HEK293T (cell line): ENCODE measurements at regions not wholly inside any gene's neighbourhood (a gene's known extent, or its start where the extent isn't known, plus 50 kb on each side); places are given as distances from the start of the nearest gene placed in this dataset.

Experiments
- BHLHE40 ChIP-seq: fragments of 450-650 bp; IDR thresholded peaks from 2 replicates; pipeline ENCODE4 v1.6.1; 2016; ENCODE audit warnings: mild to moderate bottlenecking, moderate library complexity, borderline replicate concordance
- FOXA1 ChIP-seq: fragments of 450-650 bp; IDR thresholded peaks from 2 replicates; pipeline ENCODE4 v1.6.1; 2016; ENCODE audit warnings: mild to moderate bottlenecking
- LEF1 ChIP-seq: fragments of 450-650 bp; IDR thresholded peaks from 2 replicates; pipeline ENCODE4 v1.6.1; 2017; ENCODE audit warnings: mild to moderate bottlenecking, borderline replicate concordance
- SUZ12 ChIP-seq: fragments of 450-650 bp; IDR thresholded peaks from 2 replicates; pipeline ENCODE4 v1.6.1; 2016; ENCODE audit warnings: mild to moderate bottlenecking
- TARDBP ChIP-seq: fragments of 450-650 bp; IDR thresholded peaks from 2 replicates; pipeline ENCODE4 v1.6.1; 2016

DNA sequence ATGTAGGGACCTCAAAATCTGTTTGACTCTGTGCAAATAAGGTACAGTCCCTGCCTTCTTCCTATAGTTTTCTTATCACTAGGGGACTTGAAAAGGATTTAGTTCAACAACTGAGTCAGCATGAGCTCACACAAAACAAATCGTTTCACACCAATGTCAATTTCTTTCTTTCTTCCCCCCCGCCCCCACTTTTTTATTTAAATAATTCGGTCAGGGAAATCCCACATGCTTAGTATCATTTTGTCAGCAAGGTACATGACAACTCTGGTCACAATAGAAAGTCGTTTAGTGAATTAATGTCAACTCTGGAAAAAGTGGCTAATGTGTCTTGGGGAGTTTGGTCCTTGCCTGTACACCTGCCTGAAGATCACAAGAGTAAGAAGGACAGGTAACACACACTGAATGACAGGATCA is 232.2 kb upstream of the PLEKHG7 start:
- TF ChIP-seq SUZ12 = no peak
- no peak for TF ChIP-seq LEF1
- TF ChIP-seq BHLHE40 = no peak
- no peak for TF ChIP-seq FOXA1
- no peak for TF ChIP-seq TARDBP
